Pancreas (tissue), 10 donors: ENCODE measurements at regions not wholly inside any gene's neighbourhood (a gene's known extent, or its start where the extent isn't known, plus 50 kb on each side); places are given as distances from the start of the nearest gene placed in this dataset.

ENCODE experiments used
- ATAC-seq, 4 donors: fragments of 200-7000 bp; cut with Tn5 transposase; one replicate each; pipeline versions ENCODE4 v1.8.0 to v1.9.1; 2020; ENCODE audit warnings: mild to moderate bottlenecking in 4 of 4, moderate library complexity in 4 of 4
- DNase-seq, 6 donors: peaks; one replicate each; pipeline ENCODE4 v3.0.0-alpha.2; 2020
- FAIRE-seq: peaks from 2 replicates; lab custom pipeline; 2012; peaks lifted over from hg19 to GRCh38; lab: Jason Lieb, UNC
- H3K27ac ChIP-seq, 4 donors: fragments of 200-600 bp; sonication (generic); 1 replicate in 3 of 4; 2 replicates in 1 of 4; pipeline versions ENCODE4 v1.5.0 to v1.8.0; 2020
- H3K27me3 ChIP-seq, 4 donors: fragments of 200-600 bp; one replicate each; pipeline ENCODE4 v1.8.0; 2021
- H3K36me3 ChIP-seq, 3 donors: fragments of 200-600 bp; sonication (generic) in 1 of 3; one replicate each; pipeline versions ENCODE4 v1.5.0 to v1.8.0; 2020 to 2021
- H3K4me1 ChIP-seq, 3 donors: fragments of 200-600 bp; one replicate each; pipeline ENCODE4 v1.8.0; 2021
- H3K4me3 ChIP-seq, 4 donors: fragments of 200-600 bp; sonication (generic) in 2 of 4; one replicate each; pipeline versions ENCODE4 v1.5.0 to v1.8.0; 2020 to 2021
- H3K9me3 ChIP-seq, 4 donors: fragments of 200-600 bp; one replicate each; pipeline ENCODE4 v1.8.0; 2021
- WGBS, 2 donors: extraction: QIAGEN DNeasy Blood & Tissue Kit; methylation state at CpG; one replicate each; pipeline ENCODE4 v1.1.7; 2013; 5-methylcytosine and 5-hydroxymethylcytosine counted together
- intact Hi-C, 3 donors: fragments of 100-400 bp; cut with DNase I; formaldehyde crosslinking; loops; one replicate each; pipeline versions ENCODE4 v1.11.1 to v1.14.2; 2022
- TF ChIP-seq, protein P1 (sequence below), 4 donors: fragments of 200-600 bp; sonication (generic) in 3 of 4; IDR thresholded peaks; one replicate each; pipeline versions ENCODE4 v1.5.0 to v1.8.0; 2021; ENCODE audit warnings: antibody characterized with exemption in 4 of 4
- donor health status: healthy with polysubstance abuse.
- donor health status: DM: no; HTN: no; CAD: no; lungs with moderate emphysema.
- donor health status: DM: no; HTN: no; CAD: no.
- donor health status: control.
- donor health status: control.
- donor health status: Bipolar disorder and iron deficiency.
- donor health status: DM: yes; HTN: yes; CAD: no.
- donor health status: DM: no; HTN: no; CAD: no.
- donor health status: DM: no; HTN: no; CAD: no.
- donor health status: DM: yes; HTN: yes; CAD: no.

DNA sequence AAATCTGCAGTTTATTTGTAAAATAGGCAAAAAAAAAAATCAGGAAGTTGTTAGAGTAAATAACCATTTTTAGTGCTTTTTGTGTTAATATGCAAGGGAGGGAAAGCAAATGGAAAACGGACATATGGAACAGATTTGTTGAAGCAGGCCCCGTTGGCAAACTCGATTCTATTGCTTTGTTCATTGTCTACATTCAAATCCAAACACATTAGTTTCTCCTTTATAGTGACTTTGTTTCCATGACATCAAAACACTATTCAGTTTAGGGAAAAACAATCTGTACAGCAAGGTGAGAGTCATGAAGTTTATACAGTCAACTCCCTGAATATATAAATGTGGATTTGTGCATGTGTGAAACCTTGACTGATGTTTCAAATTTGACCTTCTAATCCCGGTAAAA is 142.2 kb downstream of the FAM47A start:
- no peak for FAIRE-seq

DNA sequence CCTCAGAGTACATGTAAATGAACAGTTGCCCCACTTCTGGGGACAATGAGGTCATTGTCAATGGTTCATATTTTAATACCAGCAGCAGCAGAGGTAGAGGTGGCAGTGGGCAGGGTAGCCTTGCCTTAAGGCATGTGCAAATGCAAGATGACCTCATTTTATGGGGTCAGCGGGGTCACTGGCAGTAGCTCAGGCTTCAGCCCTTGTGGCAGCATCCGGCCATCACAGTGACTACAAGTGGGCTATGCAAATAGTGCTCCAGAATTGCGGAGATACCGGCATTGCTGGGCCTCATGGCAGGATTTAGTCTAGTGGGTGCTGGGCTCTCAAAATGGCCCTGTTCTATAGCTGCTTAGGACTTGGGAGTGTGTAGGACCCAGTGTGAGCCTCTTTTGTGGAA is 144.7 kb downstream of the FAM47A start:
- 76 to 77% methylated on average over 4 of the region's 4 CpGs for WGBS, 2 donors
- no peak for FAIRE-seq
- no peak for ATAC-seq
- Histone ChIP-seq H3K9me3 (no peaks in the 10 kb centered on the region), H3K27me3 (no peaks in the 10 kb centered on the region), H3K27ac (no peak overlapping the region), H3K4me1 (no peaks in the 10 kb centered on the region), H3K4me3 (no peak overlapping the region), H3K36me3 (no peaks in the 10 kb centered on the region)
- intact Hi-C loops, result no loop called here
- TF ChIP-seq, protein P1, sequence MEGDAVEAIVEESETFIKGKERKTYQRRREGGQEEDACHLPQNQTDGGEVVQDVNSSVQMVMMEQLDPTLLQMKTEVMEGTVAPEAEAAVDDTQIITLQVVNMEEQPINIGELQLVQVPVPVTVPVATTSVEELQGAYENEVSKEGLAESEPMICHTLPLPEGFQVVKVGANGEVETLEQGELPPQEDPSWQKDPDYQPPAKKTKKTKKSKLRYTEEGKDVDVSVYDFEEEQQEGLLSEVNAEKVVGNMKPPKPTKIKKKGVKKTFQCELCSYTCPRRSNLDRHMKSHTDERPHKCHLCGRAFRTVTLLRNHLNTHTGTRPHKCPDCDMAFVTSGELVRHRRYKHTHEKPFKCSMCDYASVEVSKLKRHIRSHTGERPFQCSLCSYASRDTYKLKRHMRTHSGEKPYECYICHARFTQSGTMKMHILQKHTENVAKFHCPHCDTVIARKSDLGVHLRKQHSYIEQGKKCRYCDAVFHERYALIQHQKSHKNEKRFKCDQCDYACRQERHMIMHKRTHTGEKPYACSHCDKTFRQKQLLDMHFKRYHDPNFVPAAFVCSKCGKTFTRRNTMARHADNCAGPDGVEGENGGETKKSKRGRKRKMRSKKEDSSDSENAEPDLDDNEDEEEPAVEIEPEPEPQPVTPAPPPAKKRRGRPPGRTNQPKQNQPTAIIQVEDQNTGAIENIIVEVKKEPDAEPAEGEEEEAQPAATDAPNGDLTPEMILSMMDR (IDR thresholded peaks at IDR 0.05), result no peak
- DNase-seq, result peak in 1 of 6 donors; percentile 14

More for the DNA sequence above, 142.2 kb downstream of the FAM47A start:
- H3K36me3 ChIP-seq, result no peaks in the 10 kb centered on the region
- H3K27ac ChIP-seq, result no peak overlapping the region
- TF ChIP-seq, protein P1 (IDR thresholded peaks at IDR 0.05), result no peak
- 18 to 31% methylated on average over 4 of the region's 4 CpGs for whole genome bisulfite sequencing, 2 donors
- intact Hi-C loops, result no loop called here
- no peaks in the 10 kb centered on the region for H3K4me1 ChIP-seq
- H3K4me3 ChIP-seq, result no peak overlapping the region
- peaks cover 0 to 3% (median 0%) of the 10 kb centered on the region in 4 donors for H3K27me3 ChIP-seq
- no peaks in the 10 kb centered on the region for H3K9me3 ChIP-seq
- no peak for DNase-seq
- ATAC-seq, result no peak

DNA sequence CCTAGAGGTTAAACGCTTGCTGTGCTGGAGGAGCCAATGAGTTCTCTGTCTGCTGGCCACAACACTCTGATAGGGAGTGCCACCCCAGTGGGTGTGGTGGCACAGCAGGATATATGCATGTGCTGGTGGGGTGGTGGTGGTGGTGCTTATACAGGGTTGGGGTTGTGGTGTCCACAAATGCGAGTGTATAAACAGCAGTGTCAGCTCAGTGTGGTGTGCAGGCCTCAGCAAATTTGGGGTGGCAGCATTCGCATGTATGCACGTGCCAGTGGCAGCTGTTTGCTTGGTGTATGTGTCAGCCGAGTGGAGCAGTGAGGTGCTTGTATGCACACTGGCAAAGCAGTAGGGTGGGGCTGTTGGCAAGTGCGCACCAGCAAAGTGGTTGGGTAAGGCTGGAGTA is 157.4 kb downstream of the FAM47A start:
- intact Hi-C loops, result no loop called here
- no peak for FAIRE-seq
- Histone ChIP-seq H3K36me3 (no peaks in the 10 kb centered on the region), H3K27me3 (peaks cover 0 to 12% (median 0%) of the 10 kb centered on the region in 4 donors), H3K4me3 (no peak overlapping the region), H3K9me3 (no peaks in the 10 kb centered on the region), H3K27ac (no peak overlapping the region), H3K4me1 (no peaks in the 10 kb centered on the region)
- ATAC-seq, result no peak
- peak in 1 of 6 donors; percentile 18 for DNase-seq
- WGBS, 2 donors, result 71 to 77% methylated on average over 6 of the region's 6 CpGs
- TF ChIP-seq, protein P1 (IDR thresholded peaks at IDR 0.05), result no peak

DNA sequence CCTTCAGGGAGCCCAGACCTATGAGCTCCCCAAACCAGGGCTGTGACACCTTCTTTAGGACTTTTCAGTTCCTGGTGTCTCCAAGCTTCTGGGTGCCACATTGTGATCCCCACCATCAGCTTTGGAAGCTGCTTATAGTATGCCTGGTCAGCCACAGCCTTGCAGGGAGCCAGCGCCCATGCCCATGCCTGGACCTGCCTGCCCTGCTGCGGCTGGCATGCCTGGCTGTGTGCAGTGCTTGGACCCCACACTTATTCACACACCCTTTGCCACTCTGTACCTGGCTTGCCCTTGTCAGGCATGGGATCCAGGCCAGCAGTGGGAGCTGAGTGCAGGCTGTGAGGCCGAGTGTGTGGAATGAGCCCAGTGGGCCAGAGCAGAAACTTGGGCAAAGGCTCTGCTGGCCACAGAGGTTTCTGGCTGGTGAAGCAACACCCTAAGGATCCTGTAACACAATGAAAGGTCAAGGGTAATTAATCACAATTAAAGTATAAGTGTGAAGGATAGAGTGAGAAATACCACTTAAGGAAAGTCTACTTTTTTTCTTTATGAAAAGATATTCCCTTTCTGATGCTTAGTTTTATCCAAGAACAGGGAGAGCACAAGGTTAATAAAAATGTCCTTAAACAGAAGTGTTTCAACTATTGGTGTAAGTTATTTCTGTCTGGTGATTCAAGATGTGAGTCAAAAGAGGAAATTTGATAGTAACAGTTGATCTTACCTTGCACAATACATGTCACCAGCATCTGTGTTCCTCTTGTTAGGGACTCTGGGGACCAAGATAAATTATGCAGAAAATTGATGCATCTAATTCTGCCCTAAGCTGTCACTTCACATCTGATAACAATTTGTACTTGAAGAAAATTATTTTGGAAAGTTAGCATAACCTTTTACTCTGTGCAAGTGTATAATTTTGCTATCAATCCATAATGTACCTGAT is 161.8 kb downstream of the FAM47A start:
- Histone ChIP-seq H3K27me3 (peaks cover 0 to 3% (median 0%) of the 10 kb centered on the region in 4 donors), H3K9me3 (no peaks in the 10 kb centered on the region), H3K4me1 (no peaks in the 10 kb centered on the region), H3K27ac (no peak overlapping the region), H3K36me3 (no peaks in the 10 kb centered on the region), H3K4me3 (no peak overlapping the region)
- no peak for ATAC-seq
- TF ChIP-seq, protein P1 (IDR thresholded peaks at IDR 0.05), result no peak
- intact Hi-C loops, result no loop called here
- DNase-seq, result peak in 2 of 6 donors; percentile 31 to 33
- no peak for FAIRE-seq
- 67 to 78% methylated on average over 3 of the region's 3 CpGs for WGBS, 2 donors

DNA sequence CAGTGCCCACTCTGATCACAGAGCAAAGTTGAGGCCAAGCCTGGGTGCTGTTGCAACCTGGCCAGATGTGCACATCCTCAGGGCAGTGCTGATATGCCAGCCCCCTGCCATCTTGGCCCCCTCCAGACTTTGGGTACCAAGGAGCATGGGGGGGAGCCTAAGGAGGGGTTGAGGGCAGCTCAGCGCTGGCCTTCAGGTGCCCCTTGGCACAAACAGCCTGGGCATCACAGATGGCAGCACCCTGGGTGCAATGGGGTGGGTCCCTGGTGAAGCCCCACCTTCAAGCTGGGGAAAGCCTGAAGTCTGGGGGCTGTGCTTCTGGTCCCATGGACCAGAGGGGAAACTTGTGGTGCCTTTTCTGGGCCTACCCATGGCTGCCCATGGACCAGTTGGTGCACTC is 163.0 kb downstream of the FAM47A start:
- no peak overlapping the region for H3K4me3 ChIP-seq
- no peaks in the 10 kb centered on the region for H3K9me3 ChIP-seq
- H3K4me1 ChIP-seq, result no peaks in the 10 kb centered on the region
- WGBS, 2 donors, result 48 to 97% methylated on average over 1 of the region's 1 CpG
- ATAC-seq (no peak), DNase-seq (peak in 2 of 6 donors; percentile 26 to 30), FAIRE-seq (no peak)
- H3K27ac ChIP-seq, result no peak overlapping the region
- TF ChIP-seq, protein P1 (IDR thresholded peaks at IDR 0.05), result no peak
- no peaks in the 10 kb centered on the region for H3K36me3 ChIP-seq
- intact Hi-C loops, result no loop called here
- H3K27me3 ChIP-seq, result peaks cover 0 to 3% (median 0%) of the 10 kb centered on the region in 4 donors
